ENCODE measurements at regions not wholly inside any gene's neighbourhood (a gene's known extent, or its start where the extent isn't known, plus 50 kb on each side); places are given as distances from the start of the nearest gene placed in this dataset.

- no peak for DNase-seq
Measured at GRCh38 chr4:14669371-14669770, 332.9 kb upstream of the CPEB2 start.

GRCh38 chr4:14671146-14671545 lies 331.1 kb upstream of the CPEB2 start:
- DNase-seq, result no peak

- no peak for DNase-seq
Measured at GRCh38 chr4:14675279-14675985, 326.8 kb upstream of the CPEB2 start.

- no peak for DNase-seq
Measured at GRCh38 chr4:14679906-14680305, 322.4 kb upstream of the CPEB2 start.

- DNase-seq, result no peak
Measured at GRCh38 chr4:14681330-14681729, 321.0 kb upstream of the CPEB2 start.

GRCh38 chr4:14693728-14694127 lies 308.6 kb upstream of the CPEB2 start:
- no peak for DNase-seq

GRCh38 chr4:14695095-14695845 lies 307.0 kb upstream of the CPEB2 start:
- DNase-seq, result no peak

- no peak for DNase-seq
Measured at GRCh38 chr4:14700083-14700482, 302.2 kb upstream of the CPEB2 start.

- DNase-seq, result no peak
Measured at GRCh38 chr4:14700544-14700943, 301.7 kb upstream of the CPEB2 start.

- no peak for DNase-seq
Measured at GRCh38 chr4:14701389-14701788, 300.9 kb upstream of the CPEB2 start.

GRCh38 chr4:14701896-14702295 lies 300.4 kb upstream of the CPEB2 start:
- no peak for DNase-seq

- DNase-seq, result no peak
Measured at GRCh38 chr4:14708574-14708973, 293.7 kb upstream of the CPEB2 start.

- DNase-seq, result no peak
Measured at GRCh38 chr4:14711259-14711658, 291.0 kb upstream of the CPEB2 start.

GRCh38 chr4:14716691-14717090 lies 285.6 kb upstream of the CPEB2 start:
- DNase-seq, result no peak

- no peak for DNase-seq
Measured at GRCh38 chr4:14719053-14719452, 283.2 kb upstream of the CPEB2 start.

GRCh38 chr4:14726441-14726840 lies 275.8 kb upstream of the CPEB2 start:
- DNase-seq, result no peak

- DNase-seq, result no peak
Measured at GRCh38 chr4:14726877-14727361, 275.4 kb upstream of the CPEB2 start.

- DNase-seq, result no peak
Measured at GRCh38 chr4:14729282-14730000, 272.8 kb upstream of the CPEB2 start.

- DNase-seq, result no peak
Measured at GRCh38 chr4:14742054-14742453, 260.2 kb upstream of the CPEB2 start.

- DNase-seq, result no peak
Measured at GRCh38 chr4:14743172-14743571, 259.1 kb upstream of the CPEB2 start.

GRCh38 chr4:14743601-14744000 lies 258.7 kb upstream of the CPEB2 start:
- no peak for DNase-seq

GRCh38 chr4:14744346-14744745 lies 257.9 kb upstream of the CPEB2 start:
- DNase-seq, result no peak

GRCh38 chr4:14749910-14750309 lies 252.4 kb upstream of the CPEB2 start:
- no peak for DNase-seq
